CD8-positive, alpha-beta memory T cell (primary cell): ENCODE measurements at regions not wholly inside any gene's neighbourhood (a gene's known extent, or its start where the extent isn't known, plus 50 kb on each side); places are given as distances from the start of the nearest gene placed in this dataset.

Experiments
- CTCF ChIA-PET: fragments of 350-600 bp; sonication (Branson Sonifier 250); formaldehyde crosslinking; loops from one replicate; lab custom pipeline; 2021; ENCODE audit warnings: antibody characterized with exemption; lab: Charles Lee
- POLR2A ChIA-PET: fragments of 350-600 bp; sonication (Branson Sonifier 250); formaldehyde crosslinking; loops from one replicate; lab custom pipeline; 2021; ENCODE audit warnings: antibody characterized with exemption; lab: Charles Lee
- DNase-seq, 5 donors: peaks; one replicate each; pipeline versions ENCODE4 v3.0.0 to v3.0.0-alpha.2; 2020 to 2022; ENCODE audit warnings: mixed read lengths in 1 of 5
- H3K27ac ChIP-seq: one replicate; pipeline ENCODE4 v1.7.0; 2013; ENCODE audit warnings: low read depth, mild to moderate bottlenecking, low read length, moderate library complexity
- H3K27me3 ChIP-seq: 2 replicates; pipeline ENCODE4 v1.7.0; 2013; ENCODE audit warnings: low read length, mild to moderate bottlenecking; ENCODE audit not compliant: insufficient read depth, poor library complexity, severe bottlenecking
- H3K36me3 ChIP-seq: 2 replicates; pipeline ENCODE4 v1.7.0; 2013; ENCODE audit warnings: mild to moderate bottlenecking, low read length, moderate library complexity; ENCODE audit not compliant: insufficient read depth
- H3K4me1 ChIP-seq: 2 replicates; pipeline ENCODE4 v1.7.0; 2013; ENCODE audit warnings: mild to moderate bottlenecking, low read length, moderate library complexity; ENCODE audit not compliant: insufficient read depth
- H3K4me3 ChIP-seq: 2 replicates; pipeline ENCODE4 v1.7.0; 2013; ENCODE audit warnings: mild to moderate bottlenecking, low read length
- H3K9me3 ChIP-seq: 2 replicates; pipeline ENCODE4 v1.7.0; 2013; ENCODE audit warnings: mild to moderate bottlenecking, low read length
- H3K27ac Mint-ChIP-seq, 8 donors: one replicate each; pipeline ENCODE4 v1.8.0; 2020 to 2021; ENCODE audit warnings: mixed read lengths in 8 of 8, mild to moderate bottlenecking in 6 of 8, inconsistent platforms in 3 of 8, moderate library complexity in 3 of 8
- H3K27me3 Mint-ChIP-seq, 2 donors: one replicate each; pipeline ENCODE4 v1.8.0; 2020 to 2021; ENCODE audit warnings: mixed read lengths in 2 of 2, mild to moderate bottlenecking in 1 of 2, moderate library complexity in 1 of 2
- H3K36me3 Mint-ChIP-seq, 3 donors: one replicate each; pipeline ENCODE4 v1.8.0; 2020 to 2021; ENCODE audit warnings: mixed read lengths in 3 of 3, inconsistent platforms in 1 of 3, mild to moderate bottlenecking in 1 of 3
- H3K4me1 Mint-ChIP-seq, 3 donors: one replicate each; pipeline ENCODE4 v1.8.0; 2020 to 2021; ENCODE audit warnings: mixed read lengths in 3 of 3, inconsistent platforms in 1 of 3, mild to moderate bottlenecking in 1 of 3
- H3K4me3 Mint-ChIP-seq, 7 donors: one replicate each; pipeline ENCODE4 v1.8.0; 2020 to 2021; ENCODE audit warnings: mixed read lengths in 7 of 7, mild to moderate bottlenecking in 6 of 7, moderate library complexity in 4 of 7, inconsistent platforms in 2 of 7
- H3K9me3 Mint-ChIP-seq, 5 donors: one replicate each; pipeline ENCODE4 v1.8.0; 2020 to 2022; ENCODE audit warnings: mixed read lengths in 5 of 5, mild to moderate bottlenecking in 3 of 5, moderate library complexity in 2 of 5, inconsistent platforms in 1 of 5

GRCh38 chr12:18141048-18141982 is 51.3 kb upstream of the RERGL start:
- no peak for DNase-seq
- Histone ChIP-seq H3K27me3 (no peaks in the 10 kb centered on the region), H3K4me1 (no peaks in the 10 kb centered on the region), H3K4me3 (no peak overlapping the region), H3K27ac (no peak overlapping the region), H3K36me3 (no peaks in the 10 kb centered on the region), H3K9me3 (no peaks in the 10 kb centered on the region)
- ChIA-PET POLR2A (no interaction called here), CTCF (no interaction called here)
- no peaks in the 10 kb centered on the region for H3K4me1 Mint-ChIP-seq
- no peak overlapping the region for H3K27ac Mint-ChIP-seq
- H3K9me3 Mint-ChIP-seq, result no peaks in the 10 kb centered on the region
- H3K36me3 Mint-ChIP-seq, result no peaks in the 10 kb centered on the region
- no peaks in the 10 kb centered on the region for H3K27me3 Mint-ChIP-seq
- no peak overlapping the region for H3K4me3 Mint-ChIP-seq

GRCh38 chr12:18139989-18140596 is 50.1 kb upstream of the RERGL start:
- H3K27me3 Mint-ChIP-seq, result no peaks in the 10 kb centered on the region
- no peak overlapping the region for H3K4me3 Mint-ChIP-seq
- Histone ChIP-seq H3K9me3 (no peaks in the 10 kb centered on the region), H3K4me1 (no peaks in the 10 kb centered on the region), H3K4me3 (no peak overlapping the region), H3K27me3 (no peaks in the 10 kb centered on the region), H3K36me3 (no peaks in the 10 kb centered on the region), H3K27ac (no peak overlapping the region)
- CTCF ChIA-PET, result no interaction called here
- no peak overlapping the region for H3K27ac Mint-ChIP-seq
- H3K9me3 Mint-ChIP-seq, result no peaks in the 10 kb centered on the region
- no peak for DNase-seq
- H3K4me1 Mint-ChIP-seq, result no peaks in the 10 kb centered on the region
- H3K36me3 Mint-ChIP-seq, result no peaks in the 10 kb centered on the region
- POLR2A ChIA-PET, result no interaction called here
